ENCODE measurements at regions not wholly inside any gene's neighbourhood (a gene's known extent, or its start where the extent isn't known, plus 50 kb on each side); places are given as distances from the start of the nearest gene placed in this dataset.

DNA sequence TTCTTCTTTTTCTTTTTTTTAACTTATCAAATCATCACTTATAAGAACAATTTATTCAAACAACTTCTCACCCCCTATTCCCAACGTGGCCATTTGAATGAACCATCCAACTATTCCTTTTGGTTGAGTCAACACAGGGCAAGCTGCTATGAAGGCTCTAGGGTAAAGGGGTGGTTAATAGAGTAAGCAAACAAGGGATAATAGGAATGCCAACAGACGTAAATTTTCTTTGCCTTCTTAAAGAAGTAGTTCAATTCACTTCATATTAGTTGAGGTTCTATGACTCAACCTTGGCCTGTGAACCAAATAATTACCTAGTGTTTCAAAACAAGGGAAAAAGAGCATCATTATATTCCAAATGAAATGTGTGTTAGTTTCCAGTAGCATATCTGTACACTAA, 1383.8 kb upstream of the SLC10A2 start:
- TF ChIP-seq, protein P1, sequence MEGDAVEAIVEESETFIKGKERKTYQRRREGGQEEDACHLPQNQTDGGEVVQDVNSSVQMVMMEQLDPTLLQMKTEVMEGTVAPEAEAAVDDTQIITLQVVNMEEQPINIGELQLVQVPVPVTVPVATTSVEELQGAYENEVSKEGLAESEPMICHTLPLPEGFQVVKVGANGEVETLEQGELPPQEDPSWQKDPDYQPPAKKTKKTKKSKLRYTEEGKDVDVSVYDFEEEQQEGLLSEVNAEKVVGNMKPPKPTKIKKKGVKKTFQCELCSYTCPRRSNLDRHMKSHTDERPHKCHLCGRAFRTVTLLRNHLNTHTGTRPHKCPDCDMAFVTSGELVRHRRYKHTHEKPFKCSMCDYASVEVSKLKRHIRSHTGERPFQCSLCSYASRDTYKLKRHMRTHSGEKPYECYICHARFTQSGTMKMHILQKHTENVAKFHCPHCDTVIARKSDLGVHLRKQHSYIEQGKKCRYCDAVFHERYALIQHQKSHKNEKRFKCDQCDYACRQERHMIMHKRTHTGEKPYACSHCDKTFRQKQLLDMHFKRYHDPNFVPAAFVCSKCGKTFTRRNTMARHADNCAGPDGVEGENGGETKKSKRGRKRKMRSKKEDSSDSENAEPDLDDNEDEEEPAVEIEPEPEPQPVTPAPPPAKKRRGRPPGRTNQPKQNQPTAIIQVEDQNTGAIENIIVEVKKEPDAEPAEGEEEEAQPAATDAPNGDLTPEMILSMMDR (IDR thresholded peaks at IDR 0.05): no peak
- TF ChIP-seq POLR2A (IDR thresholded peaks at IDR 0.05): no peak
